HCT116 (cell line): ENCODE measurements at regions not wholly inside any gene's neighbourhood (a gene's known extent, or its start where the extent isn't known, plus 50 kb on each side); places are given as distances from the start of the nearest gene placed in this dataset.

Experiments
- ATAC-seq: fragments of 200-7000 bp; cut with Tn5 transposase; 2 replicates; pipeline ENCODE4 v1.9.1; 2020; ENCODE audit warnings: mild to moderate bottlenecking, moderate library complexity
- BruUV-seq: library from RNA; stranded (reverse); fragments of 400-500 nt; replicated peaks from 2 replicates; lab custom pipeline; 2021; lab: Mats Ljungman, UMichigan
- CTCF ChIA-PET: fragments of 300-600 bp; sonication (Branson Sonifier 250); formaldehyde crosslinking; loops from one replicate; lab custom pipeline; 2021; ENCODE audit warnings: antibody characterized with exemption; lab: Charles Lee
- POLR2A ChIA-PET: fragments of 300-600, 350-600 bp; sonication (Branson Sonifier 250); formaldehyde crosslinking; loops from one replicate; lab custom pipeline; 2021; ENCODE audit warnings: antibody characterized with exemption; lab: Charles Lee
- RAD21 ChIA-PET, 2 experiments: fragments of 300-600 bp; sonication (Branson Sonifier 250); formaldehyde crosslinking; loops; one replicate each; lab custom pipeline; 2023; ENCODE audit warnings: low total read pairs in 2 of 2; ENCODE audit not compliant: uncharacterized antibody in 2 of 2, unreplicated experiment in 2 of 2, low non-redundant PET in 1 of 2; lab: Charles Lee
- DNase-seq: peaks from one replicate; pipeline ENCODE4 v3.0.0-alpha.2; 2010; ENCODE audit warnings: low read depth, low spot score
- H2AFZ ChIP-seq: fragments of 200-600 bp; shearing (Covaris generic), sonication (generic); 2 replicates; pipeline ENCODE4 v1.6.1; 2017; ENCODE audit warnings: low read depth, mixed run types, mixed read lengths, antibody characterized with exemption, low read length; ENCODE audit not compliant: poor library complexity, severe bottlenecking
- H3K27ac ChIP-seq: 2 replicates; pipeline ENCODE4 v1.5.1; 2012; ENCODE audit warnings: low read depth, low read length
- H3K27me3 ChIP-seq: fragments of 200-600 bp; sonication (generic); 2 replicates; pipeline ENCODE4 v1.6.1; 2016; ENCODE audit warnings: mixed run types, low read length, mixed read lengths; ENCODE audit not compliant: insufficient read depth
- H3K36me3 ChIP-seq, 2 experiments: fragments of 200-500 bp in 1 of 2; fragments of 200-600 bp in 1 of 2; sonication (Bioruptor generic) in 1 of 2; sonication (generic) in 1 of 2; 2 replicates each; pipeline versions ENCODE4 v1.5.1 to v1.6.1; 2014 to 2016; ENCODE audit warnings: low read length in 2 of 2, inconsistent platforms in 1 of 2, mixed read lengths in 1 of 2, mixed run types in 1 of 2; ENCODE audit not compliant: insufficient read depth in 2 of 2, control insufficient read depth in 1 of 2
- H3K4me1 ChIP-seq, 2 experiments: fragments of 200-600 bp in 1 of 2; sonication (generic) in 1 of 2; 2 replicates each; pipeline versions ENCODE4 v1.5.1 to v1.6.1; 2012 to 2017; ENCODE audit warnings: low read length in 2 of 2, inconsistent platforms in 1 of 2, mild to moderate bottlenecking in 1 of 2, mixed read lengths in 1 of 2, mixed run types in 1 of 2, moderate library complexity in 1 of 2; ENCODE audit not compliant: insufficient read depth in 2 of 2, control insufficient read depth in 1 of 2
- H3K4me2 ChIP-seq: fragments of 200-600 bp; sonication (generic); 2 replicates; pipeline ENCODE4 v1.6.1; 2017; ENCODE audit warnings: mixed run types, low read length, mixed read lengths
- H3K4me3 ChIP-seq, 2 experiments: fragments of 200-600 bp in 1 of 2; sonication (generic) in 1 of 2; replicated peaks in 1 of 2; 2 replicates each; pipeline ENCODE4 v1.5.1; 2011 to 2016; ENCODE audit warnings: low read length in 2 of 2, control low read depth in 1 of 2, low read depth in 1 of 2, mild to moderate bottlenecking in 1 of 2, mixed read lengths in 1 of 2, mixed run types in 1 of 2
- H3K79me2 ChIP-seq: fragments of 200-600 bp; sonication (generic); 2 replicates; pipeline ENCODE4 v1.6.1; 2017; ENCODE audit warnings: mild to moderate bottlenecking, mixed run types, low read length, moderate library complexity, mixed read lengths; ENCODE audit not compliant: insufficient read depth
- H3K9ac ChIP-seq: fragments of 200-600 bp; sonication (generic); 2 replicates; pipeline ENCODE4 v1.6.1; 2016; ENCODE audit warnings: low read length, mixed read lengths
- H3K9me2 ChIP-seq: fragments of 200-600 bp; sonication (generic), shearing (Covaris generic); 2 replicates; pipeline ENCODE4 v1.6.1; 2017; ENCODE audit warnings: mixed run types, mild to moderate bottlenecking, moderate library complexity; ENCODE audit not compliant: insufficient read depth
- H3K9me3 ChIP-seq, 2 experiments: fragments of 200-500 bp in 1 of 2; fragments of 200-600 bp in 1 of 2; sonication (Bioruptor generic) in 1 of 2; sonication (generic) in 1 of 2; 2 replicates each; pipeline ENCODE4 v1.6.1; 2014 to 2017; ENCODE audit warnings: low read length in 2 of 2, mixed read lengths in 2 of 2, inconsistent platforms in 1 of 2, low read depth in 1 of 2, mild to moderate bottlenecking in 1 of 2, mixed run types in 1 of 2, moderate library complexity in 1 of 2; ENCODE audit not compliant: control insufficient read depth in 1 of 2, insufficient read depth in 1 of 2
- H4K20me1 ChIP-seq: fragments of 200-600 bp; sonication (generic), shearing (Covaris generic); 2 replicates; pipeline ENCODE4 v1.6.1; 2017; ENCODE audit warnings: mixed run types, mild to moderate bottlenecking, moderate library complexity; ENCODE audit not compliant: insufficient read depth
- ELF1 ChIP-seq: IDR thresholded peaks from 2 replicates; pipeline ENCODE4 v1.6.1; 2012; ENCODE audit warnings: low read depth, borderline replicate concordance
- EZH2 ChIP-seq: fragments of 200-600 bp; sonication (generic); IDR thresholded peaks from 2 replicates; pipeline ENCODE4 v1.6.1; 2017; ENCODE audit warnings: antibody characterized with exemption, mixed run types
- FOSL1 ChIP-seq: IDR thresholded peaks from 2 replicates; pipeline ENCODE4 v1.6.1; 2012; ENCODE audit warnings: low read depth
- RAD21 ChIP-seq: IDR thresholded peaks from 2 replicates; pipeline ENCODE4 v1.6.1; 2012; ENCODE audit warnings: low read depth, mild to moderate bottlenecking
- SIN3A ChIP-seq: IDR thresholded peaks from 2 replicates; pipeline ENCODE4 v1.6.1; 2012; ENCODE audit warnings: low read depth
- SRF ChIP-seq: IDR thresholded peaks from 2 replicates; pipeline ENCODE4 v1.6.1; 2012; ENCODE audit warnings: low read depth
- intact Hi-C: fragments of 100-400 bp; cut with micrococcal nuclease; formaldehyde crosslinking; loops from 2 replicates; pipeline ENCODE4 v1.10.0; 2022
- TF ChIP-seq, protein P1 (sequence below): IDR thresholded peaks from 2 replicates; pipeline ENCODE4 v1.6.1; 2011; ENCODE audit warnings: mild to moderate bottlenecking, low read length, moderate library complexity; ENCODE audit not compliant: insufficient replicate concordance; ENCODE audit errors: extremely low read depth
- TF ChIP-seq, protein P2 (sequence below): IDR thresholded peaks from 2 replicates; pipeline ENCODE4 v1.6.1; 2012

DNA sequence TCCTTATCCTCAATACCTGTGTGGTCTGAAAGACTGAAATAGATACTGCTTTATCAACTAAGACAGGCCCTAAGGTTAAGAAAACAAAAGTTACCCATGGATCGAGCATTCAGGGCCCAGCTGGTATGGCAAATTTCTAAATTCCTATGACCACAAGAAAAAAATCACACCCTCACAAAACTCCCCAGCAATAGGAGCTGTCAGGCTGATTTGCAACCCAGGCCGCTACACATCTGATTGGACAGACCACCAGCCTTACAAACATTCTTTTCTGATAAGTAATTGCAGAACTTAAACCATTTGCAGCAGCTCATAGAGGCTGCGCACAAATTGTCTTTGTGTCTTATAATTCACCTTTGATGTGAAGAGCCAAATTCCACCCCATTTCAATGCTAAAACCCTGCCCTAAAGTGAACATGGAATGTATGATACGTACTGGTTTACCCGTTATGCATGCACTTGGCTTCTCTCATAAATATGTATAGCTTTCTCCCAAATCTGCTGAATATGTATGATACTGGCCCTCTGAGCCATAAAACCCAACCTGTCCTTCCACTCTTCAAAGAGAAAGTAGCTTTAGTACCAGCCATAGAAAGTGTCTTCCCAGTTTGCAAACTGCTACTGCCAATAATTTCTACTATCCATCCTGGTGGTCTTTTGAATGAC is 842.5 kb downstream of the GRID1 start:
- POLR2A ChIA-PET: no interaction called here
- Histone ChIP-seq H2AFZ (no peak overlapping the region), H3K4me2 (no peak overlapping the region), H3K9me2 (no peaks in the 10 kb centered on the region), H4K20me1 (no peaks in the 10 kb centered on the region), H3K9me3 (0 out of 4 replicates have a peak, but pooled peaks cover 0 to 4% of the 10 kb centered on the region in 2 experiments), H3K9ac (no peak overlapping the region), H3K79me2 (no peaks in the 10 kb centered on the region), H3K4me3 (no peak overlapping the region), H3K4me1 (peaks cover 0 to 7% of the 10 kb centered on the region in 2 experiments; a peak in 2 of 4 replicates), H3K36me3 (no peaks in the 10 kb centered on the region), H3K27me3 (peaks cover 3% of the 10 kb centered on the region), H3K27ac (no peak overlapping the region)
- RAD21 ChIA-PET: no interaction called here
- ATAC-seq: no peak
- CTCF ChIA-PET: no interaction called here
- intact Hi-C loops: no loop called here
- no TSS peak for BruUV-seq
- TF ChIP-seq EZH2 (no peak), ELF1 (no peak), FOSL1 (no peak), SRF (no peak), SIN3A (no peak), RAD21 (no peak)
- TF ChIP-seq, protein P1, sequence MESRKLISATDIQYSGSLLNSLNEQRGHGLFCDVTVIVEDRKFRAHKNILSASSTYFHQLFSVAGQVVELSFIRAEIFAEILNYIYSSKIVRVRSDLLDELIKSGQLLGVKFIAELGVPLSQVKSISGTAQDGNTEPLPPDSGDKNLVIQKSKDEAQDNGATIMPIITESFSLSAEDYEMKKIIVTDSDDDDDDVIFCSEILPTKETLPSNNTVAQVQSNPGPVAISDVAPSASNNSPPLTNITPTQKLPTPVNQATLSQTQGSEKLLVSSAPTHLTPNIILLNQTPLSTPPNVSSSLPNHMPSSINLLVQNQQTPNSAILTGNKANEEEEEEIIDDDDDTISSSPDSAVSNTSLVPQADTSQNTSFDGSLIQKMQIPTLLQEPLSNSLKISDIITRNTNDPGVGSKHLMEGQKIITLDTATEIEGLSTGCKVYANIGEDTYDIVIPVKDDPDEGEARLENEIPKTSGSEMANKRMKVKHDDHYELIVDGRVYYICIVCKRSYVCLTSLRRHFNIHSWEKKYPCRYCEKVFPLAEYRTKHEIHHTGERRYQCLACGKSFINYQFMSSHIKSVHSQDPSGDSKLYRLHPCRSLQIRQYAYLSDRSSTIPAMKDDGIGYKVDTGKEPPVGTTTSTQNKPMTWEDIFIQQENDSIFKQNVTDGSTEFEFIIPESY: no peak
- TF ChIP-seq, protein P2, sequence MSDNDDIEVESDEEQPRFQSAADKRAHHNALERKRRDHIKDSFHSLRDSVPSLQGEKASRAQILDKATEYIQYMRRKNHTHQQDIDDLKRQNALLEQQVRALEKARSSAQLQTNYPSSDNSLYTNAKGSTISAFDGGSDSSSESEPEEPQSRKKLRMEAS: no peak
- DNase-seq: no peak
